Stimulated activated CD4-positive, alpha-beta T cell treated with anti-CD3 and anti-CD28 coated beads, Interleukin-12 subunit alpha, Interleukin-12 subunit beta, amount 100 ng/mL, for 48 hours (primary cell): ENCODE measurements at regions not wholly inside any gene's neighbourhood (a gene's known extent, or its start where the extent isn't known, plus 50 kb on each side); places are given as distances from the start of the nearest gene placed in this dataset.

Source experiments
- DNase-seq, 3 donors: peaks; one replicate each; pipeline ENCODE4 v3.0.0-alpha.2; 2020; ENCODE audit warnings: low read depth in 2 of 3, low spot score in 1 of 3

GRCh38 chr17:45709728-45710288 is 74.3 kb upstream of the CRHR1 start:
- no peak for DNase-seq

GRCh38 chr17:45715787-45716186 is 68.3 kb upstream of the CRHR1 start:
- no peak for DNase-seq

GRCh38 chr17:45718791-45719190 is 65.3 kb upstream of the CRHR1 start:
- no peak for DNase-seq

- DNase-seq = no peak
These were observed 64.6 kb upstream of the CRHR1 start for GRCh38 chr17:45719335-45720071.

- no peak for DNase-seq
These were observed 63.7 kb upstream of the CRHR1 start for GRCh38 chr17:45720386-45720785.

- no peak for DNase-seq
These were observed 62.0 kb upstream of the CRHR1 start for GRCh38 chr17:45722161-45722560.

- DNase-seq = no peak
These were observed 54.7 kb upstream of the CRHR1 start for GRCh38 chr17:45729294-45729907.

- DNase-seq = no peak
These were observed 53.9 kb upstream of the CRHR1 start for GRCh38 chr17:45730192-45730591.

GRCh38 chr17:45731459-45731858 is 52.7 kb upstream of the CRHR1 start:
- DNase-seq = no peak

GRCh38 chr17:45732926-45733505 is 51.1 kb upstream of the CRHR1 start:
- no peak for DNase-seq

GRCh38 chr17:45733781-45734180 is 50.3 kb upstream of the CRHR1 start:
- no peak for DNase-seq
